ENCODE measurements at regions not wholly inside any gene's neighbourhood (a gene's known extent, or its start where the extent isn't known, plus 50 kb on each side); places are given as distances from the start of the nearest gene placed in this dataset.

DNA sequence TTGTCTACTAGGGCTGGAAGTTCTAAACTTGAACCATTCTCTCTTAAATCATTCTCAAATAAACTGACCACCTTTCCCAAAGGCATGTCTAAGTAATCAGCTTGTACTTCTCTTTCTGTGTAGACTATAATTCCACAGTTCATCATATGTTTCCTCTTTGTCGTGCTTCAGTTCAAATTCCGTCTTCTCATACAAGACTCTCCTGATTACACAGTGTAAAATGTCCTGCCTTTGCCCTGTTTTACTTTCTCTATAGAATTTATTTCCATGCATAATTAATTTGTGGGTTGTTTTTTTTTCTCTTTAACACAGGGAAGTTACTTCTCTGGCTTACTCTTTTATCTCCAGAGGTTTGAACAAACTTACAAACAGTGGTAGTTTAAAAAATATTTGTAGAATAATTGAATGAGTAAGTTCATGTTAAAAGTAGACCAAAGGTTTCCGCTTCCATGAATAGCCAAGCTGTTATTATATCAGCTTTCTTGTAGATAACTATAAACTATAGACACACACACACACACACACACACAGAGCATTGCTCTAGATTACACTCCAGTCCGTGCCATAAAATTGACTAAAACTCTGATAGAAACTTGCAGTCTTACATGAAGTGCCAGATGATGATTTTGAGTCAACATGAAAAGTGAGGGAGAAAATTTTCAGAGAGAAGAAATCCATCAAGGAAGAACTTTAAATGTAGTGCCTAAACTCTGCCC is 119.0 kb downstream of the SUCNR1 start:
- DNase-seq (ENCODE audit: low read depth in 2 of 2), result no peak

DNA sequence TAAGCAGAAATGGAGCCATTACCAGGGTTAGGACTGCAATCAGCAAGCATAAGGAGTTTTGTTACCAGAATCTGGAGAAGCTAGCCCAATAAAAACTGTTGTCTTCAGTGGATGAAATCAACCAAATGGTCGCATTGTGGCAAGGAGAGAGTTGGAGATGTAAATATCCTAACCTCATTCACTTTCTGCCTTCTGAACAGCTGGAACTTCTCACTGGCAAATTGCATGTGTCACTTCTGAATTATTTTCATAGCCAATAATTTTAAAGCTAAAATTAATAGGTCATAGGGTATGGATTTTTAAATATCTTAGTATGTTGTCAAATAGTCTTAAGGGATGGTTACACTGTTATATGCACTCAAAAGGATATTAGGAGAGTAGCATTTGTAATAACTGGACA is 121.6 kb downstream of the SUCNR1 start:
- DNase-seq (ENCODE audit: low read depth in 2 of 2), result no peak

DNA sequence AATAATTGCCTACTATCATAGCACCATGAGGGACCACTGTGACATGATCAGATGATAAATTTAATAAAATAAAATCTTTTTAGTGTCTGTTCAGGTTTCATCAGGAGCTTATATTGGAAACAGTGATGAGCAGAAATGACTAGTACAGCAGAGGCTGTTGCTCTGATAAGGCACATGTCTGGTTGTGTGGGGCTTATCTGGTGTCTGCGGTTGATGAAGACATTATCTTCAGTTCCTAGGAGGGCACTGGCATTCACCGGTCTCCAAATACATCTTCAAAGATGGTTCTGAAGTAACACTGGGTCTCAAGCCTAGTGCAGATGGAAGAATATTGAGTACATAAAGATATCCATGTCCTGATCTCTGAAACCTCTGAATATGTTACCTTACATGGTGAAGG is 125.3 kb downstream of the SUCNR1 start:
- DNase-seq (ENCODE audit: low read depth in 2 of 2), result no peak

DNA sequence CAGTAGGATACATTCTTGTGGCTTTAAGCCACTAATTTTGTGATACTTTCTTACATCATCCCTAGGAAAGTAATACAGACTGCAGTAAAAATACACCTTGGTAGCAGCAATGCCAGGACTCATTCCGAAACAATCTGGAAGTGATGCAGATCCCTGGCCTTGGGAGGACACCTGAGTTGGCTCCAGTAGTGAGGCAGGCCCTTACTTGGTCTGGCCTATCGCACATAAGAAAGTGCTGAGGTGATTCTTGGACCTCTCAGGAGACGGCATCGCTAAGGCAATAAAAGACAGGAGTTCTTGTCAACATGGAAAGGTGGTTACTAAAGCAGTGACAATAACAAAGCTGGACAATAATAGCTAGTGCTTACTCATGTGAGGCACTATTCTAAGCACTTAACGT is 126.5 kb downstream of the SUCNR1 start:
- no peak for DNase-seq (ENCODE audit: low read depth in 2 of 2)

DNA sequence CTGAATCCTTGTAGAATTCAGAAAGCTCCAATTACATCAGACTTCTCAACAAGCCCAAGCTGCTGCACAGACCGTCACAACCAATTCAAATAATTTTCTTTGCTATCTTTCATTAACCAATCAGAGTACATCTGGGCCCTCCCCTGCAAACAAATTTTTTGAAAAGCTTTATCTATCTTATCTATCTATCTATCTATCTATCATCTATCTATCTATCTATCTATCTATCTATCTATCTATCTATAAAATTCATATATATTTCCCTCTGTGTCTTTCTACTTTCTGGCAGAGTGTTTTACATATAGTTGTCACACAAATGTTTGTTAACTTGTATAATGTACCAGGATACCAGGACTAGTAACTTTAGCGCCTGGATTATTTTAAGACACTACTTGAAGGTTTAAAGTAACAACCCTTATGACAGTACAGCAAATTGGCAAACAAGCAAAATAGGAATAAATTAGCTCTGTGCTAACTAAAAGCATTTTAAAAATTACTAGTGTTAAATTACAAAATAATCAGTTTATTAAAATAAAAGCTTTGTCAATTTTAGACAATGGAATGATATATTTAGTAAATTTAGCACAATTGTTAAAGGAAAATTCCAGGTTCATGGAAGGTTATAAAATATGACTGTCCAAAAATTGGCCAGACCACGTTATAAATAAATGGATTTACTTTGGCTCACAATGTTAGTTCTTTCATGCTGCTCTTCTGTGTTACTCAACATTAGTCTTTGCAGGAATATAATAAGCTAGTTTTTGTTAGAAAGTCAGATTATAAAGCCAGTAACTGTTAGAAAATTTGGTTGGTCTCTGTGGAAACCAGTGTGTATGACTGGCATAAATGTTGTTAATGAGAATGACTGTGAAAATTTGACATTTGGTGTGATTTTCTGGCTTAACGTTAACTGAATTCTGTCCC is 138.6 kb downstream of the SUCNR1 start:
- DNase-seq (ENCODE audit: low read depth in 2 of 2), result no peak

DNA sequence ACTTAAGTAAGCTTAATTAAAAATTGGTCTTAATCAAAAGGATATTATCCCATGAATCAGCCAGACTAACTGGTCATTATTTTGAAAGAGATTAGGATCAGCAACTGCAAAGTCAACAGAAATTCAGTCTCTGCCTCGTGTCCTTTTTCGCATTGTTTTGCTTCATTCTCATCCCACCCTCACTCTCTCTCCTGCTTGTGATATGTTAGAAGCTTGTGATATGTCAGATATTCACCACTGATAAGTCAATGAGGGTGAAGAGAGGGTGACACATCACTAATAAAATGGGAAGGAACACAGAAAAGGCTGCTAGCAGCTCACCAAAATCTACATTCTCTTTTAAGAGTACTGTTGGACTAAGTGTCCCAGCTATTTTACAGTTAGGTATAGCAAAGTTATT is 146.1 kb downstream of the SUCNR1 start:
- DNase-seq (ENCODE audit: low read depth in 2 of 2), result no peak

DNA sequence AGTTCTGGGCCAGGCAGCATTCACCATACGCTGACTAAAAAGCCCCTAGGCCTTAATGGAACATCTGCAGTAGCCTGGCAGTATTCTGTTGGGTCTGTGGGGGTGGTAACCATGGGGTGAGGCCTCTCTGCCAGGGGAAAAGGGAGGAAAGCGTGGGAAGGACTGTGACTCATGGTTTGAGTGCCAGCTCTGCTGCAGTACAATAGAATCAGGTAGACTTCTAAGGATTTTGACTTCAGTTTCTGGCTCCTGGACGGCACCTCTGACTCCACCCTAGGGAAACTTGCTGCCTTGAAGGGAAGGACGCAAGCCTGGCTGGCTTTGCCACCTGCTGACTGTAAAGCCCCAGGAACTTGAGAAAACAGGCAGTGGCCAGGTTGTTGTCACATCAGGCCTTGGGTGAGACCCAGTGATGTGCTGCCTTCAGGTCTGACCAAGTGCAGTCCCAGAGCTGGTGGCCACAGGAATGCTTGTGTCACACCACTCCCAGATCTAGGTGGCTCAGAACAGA is 148.6 kb downstream of the SUCNR1 start:
- DNase-seq (ENCODE audit: low read depth in 2 of 2), result no peak

DNA sequence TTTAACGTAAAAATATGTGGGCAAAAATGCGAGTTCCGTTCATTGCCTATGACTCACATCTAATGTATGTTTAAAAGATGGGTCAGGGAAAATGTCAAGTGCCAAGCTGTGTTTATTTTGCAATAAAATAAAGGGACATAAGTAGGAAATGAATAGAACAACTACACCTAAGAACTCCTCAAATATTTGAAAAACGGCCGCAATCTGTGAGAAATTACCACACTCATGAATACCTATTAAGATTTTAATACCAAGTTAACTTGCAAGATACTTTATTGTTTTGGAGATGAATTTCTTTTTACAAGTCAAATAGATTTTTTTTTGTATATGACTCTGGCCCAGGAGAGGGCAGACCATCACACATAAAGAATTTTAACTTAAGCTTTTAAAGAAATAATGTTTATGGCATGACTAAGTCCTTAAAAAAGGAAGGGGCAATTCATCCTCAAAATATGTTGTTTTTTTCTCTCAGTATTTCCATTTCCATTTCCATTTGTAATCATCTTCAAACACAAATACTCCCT is 152.7 kb downstream of the SUCNR1 start:
- DNase-seq (ENCODE audit: low read depth in 2 of 2), result no peak

DNA sequence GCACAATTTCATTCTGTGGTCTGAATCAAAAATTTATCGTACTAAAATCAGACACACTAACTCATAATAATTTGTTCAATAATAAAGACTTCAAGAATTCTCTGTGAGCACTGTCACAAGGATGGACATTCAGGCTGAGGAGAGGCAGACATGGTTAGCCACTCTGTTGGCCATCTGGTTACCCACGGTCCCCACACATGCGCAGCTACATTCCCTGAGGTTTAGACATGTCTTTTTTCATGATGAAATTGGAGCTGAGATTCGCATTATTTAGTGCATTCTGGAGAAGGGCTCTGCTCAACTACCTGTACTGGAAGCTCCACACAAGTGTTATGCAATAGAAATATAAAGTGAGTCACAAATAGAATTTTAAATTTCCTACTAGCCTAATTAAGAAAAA is 156.9 kb downstream of the SUCNR1 start:
- no peak for DNase-seq (ENCODE audit: low read depth in 2 of 2)

DNA sequence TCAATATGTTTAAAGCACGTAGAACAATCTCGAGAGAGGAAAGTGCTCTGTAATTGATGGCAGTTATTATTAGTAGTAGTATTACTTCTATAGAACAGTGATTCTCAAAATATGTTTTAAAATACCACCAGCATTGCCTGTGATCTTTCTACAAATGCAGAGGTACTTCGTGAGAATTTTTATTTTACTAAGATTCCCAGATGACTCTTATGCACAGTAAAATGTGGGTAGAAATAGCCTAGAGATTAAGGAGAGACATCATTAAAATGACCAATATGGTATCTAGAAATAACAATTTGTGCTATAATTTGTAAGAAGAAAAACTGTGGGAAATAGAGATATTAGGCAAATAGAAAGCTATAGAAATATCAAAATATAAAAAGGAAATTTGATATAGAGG is 157.9 kb downstream of the SUCNR1 start:
- DNase-seq (ENCODE audit: low read depth in 2 of 2), result no peak

DNA sequence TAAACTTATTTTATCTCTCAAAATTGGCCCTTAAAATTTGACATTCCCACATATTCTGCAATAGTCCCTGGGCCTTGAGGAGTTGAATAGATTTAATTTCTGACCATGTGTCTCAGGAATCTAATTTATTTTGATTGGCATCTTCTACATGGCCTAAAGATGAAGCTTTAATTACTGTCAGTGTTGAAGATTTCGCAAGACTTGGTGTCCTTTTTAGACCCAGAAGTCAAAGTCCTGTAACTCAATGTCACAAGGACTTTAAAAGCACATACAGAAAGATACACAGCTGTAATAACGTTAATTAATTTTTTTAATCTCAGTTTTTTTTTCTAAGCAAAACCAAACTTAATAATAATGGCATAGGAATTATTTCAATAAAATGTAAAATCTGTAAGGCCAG is 163.9 kb downstream of the SUCNR1 start:
- DNase-seq (ENCODE audit: low read depth in 2 of 2), result no peak

DNA sequence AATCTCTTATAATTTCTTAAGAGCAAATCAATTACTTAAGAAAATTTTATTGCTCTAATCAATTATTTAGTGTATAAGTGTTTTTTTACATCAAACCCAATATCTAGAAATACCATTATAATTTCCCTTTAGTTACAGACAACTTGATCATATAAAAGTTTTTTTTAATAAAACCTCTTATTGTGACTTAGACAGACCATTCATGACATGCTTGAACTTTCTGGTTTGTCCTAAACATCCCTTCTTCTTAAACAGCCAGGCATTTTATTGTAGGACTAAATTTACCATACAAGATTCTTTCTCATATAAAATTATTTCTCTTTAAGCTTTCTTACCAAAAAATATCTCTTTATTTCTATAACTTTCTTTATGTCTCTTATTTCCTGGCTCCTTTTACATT is 164.5 kb downstream of the SUCNR1 start:
- no peak for DNase-seq (ENCODE audit: low read depth in 2 of 2)

DNA sequence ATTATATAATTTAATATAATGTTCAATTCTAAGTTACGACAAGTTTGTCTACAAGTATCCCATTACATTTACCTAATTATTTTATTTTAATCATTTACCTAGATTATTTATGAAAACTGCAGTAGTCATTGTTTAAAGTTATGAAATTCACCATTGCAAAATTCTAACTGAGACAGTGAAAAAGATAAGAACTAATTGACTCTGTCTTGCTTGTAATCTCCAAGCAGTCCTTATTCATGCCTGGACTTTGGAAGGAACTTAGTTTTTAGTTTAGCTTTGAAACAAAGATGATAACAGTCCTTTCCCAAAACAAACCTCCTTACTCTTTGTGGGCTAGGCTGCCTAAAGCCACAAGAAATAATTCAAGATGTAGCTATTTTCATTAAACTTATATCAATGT is 165.0 kb downstream of the SUCNR1 start:
- no peak for DNase-seq (ENCODE audit: low read depth in 2 of 2)

DNA sequence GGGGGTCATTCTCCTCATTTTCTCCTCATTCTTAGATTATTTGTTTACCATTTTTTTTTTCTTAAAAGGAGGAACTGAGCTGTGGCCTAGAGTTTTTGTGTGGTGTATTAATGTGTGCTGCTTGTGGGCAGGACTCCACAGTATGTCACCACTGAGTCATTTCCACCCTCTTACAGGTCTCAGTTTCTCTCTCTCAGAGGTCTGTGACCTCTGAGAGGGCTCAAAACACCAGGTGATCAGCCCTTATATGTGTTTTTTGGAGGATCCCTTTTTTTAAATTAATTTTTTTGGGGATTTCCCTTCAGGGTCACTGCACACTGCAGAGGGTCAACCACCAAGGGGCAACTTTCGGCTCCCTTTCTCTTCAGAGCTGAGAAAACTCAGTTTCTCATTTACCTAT is 166.4 kb downstream of the SUCNR1 start:
- no peak for DNase-seq (ENCODE audit: low read depth in 2 of 2)

DNA sequence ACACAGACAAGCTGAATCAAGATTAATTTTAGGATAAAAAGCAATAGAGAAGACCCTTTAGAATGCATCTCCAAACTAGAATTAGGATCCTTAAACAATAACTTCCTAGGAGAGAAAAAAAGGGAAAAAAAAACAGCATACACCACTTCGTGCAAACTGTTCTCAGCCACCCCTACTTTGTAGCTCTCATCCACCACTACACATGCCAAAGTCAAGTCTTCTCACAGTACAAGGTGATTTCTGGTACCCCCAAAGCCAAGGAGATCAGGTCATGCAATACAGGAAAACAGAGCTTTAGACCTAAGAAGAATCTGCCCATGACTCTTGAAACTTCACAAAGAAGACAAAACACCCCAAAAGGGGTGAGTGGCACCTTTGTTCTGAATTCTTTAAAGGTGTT is 166.9 kb downstream of the SUCNR1 start:
- no peak for DNase-seq (ENCODE audit: low read depth in 2 of 2)

DNA sequence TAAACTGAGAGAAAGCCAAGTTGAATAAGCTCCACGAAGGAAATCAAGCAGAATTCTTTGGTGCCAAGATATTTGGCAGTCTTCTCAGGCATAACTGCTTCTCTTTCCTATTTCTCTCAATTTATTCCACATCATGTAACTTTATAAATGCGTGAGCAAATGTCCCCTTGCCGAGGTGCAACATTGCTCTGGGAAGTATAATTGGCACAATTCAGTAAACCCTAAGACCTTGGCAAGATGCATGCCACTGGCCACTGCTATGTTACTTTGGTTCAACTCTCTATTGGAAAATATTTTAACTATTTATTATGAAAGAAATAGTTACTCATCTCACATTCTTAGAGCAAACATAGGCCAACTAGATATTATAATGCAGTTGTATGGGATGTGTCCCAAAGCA is 170.2 kb downstream of the SUCNR1 start:
- DNase-seq (ENCODE audit: low read depth in 2 of 2), result no peak

DNA sequence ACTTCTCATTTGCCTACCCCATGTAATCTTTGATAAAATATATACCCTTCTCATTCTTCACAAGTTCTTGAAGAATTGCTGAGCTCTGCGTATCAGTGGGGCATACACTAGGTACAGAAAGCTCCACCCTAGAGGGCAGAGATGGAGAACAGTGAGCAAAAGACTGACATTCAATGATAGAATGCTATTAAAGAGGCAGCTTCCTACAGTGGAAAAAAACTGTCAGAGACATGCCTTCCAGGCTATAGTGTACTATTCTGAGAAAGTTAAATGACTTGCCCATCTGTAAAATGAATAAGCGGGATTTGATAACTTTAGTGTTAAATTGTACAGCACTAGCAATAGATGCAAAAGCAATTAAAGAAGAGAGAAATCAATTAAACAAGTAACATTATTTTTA is 172.8 kb downstream of the SUCNR1 start:
- no peak for DNase-seq (ENCODE audit: low read depth in 2 of 2)

DNA sequence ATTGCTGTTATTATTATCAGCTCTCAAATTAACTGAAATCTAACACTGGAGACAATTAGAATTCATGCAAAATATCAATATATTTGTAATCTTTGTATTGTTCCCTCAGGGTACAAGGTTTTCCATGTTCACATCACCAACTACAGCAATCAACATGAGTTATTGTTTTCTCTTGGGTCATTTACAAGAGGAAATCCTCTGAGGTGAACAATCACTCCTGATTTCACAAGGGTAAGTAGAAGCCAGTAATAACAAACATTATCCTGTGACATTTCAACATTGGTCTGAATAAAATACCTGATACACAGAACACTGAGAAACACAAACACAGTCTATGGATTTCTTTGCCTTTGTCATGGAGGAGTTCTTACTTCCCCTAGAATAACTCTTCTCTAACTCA is 174.0 kb downstream of the SUCNR1 start:
- DNase-seq (ENCODE audit: low read depth in 2 of 2), result no peak

DNA sequence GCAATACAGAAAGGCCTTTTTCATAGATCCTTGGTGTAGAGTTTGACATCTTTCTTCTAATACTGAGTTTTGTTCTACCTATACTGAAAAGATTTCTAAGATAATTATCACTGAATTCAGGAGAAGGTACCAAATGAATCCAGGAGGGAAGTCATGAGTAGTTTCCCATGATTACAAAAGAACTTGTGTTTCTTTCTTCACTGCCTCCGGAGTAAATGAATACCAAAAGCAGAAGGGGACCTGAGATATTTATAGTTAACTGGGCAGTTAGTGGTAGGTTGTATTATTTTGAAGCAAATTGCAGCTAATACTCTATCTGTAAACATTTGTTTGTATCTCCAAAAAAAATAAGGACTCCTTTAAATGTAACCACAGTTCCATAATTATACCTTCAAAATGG is 175.4 kb downstream of the SUCNR1 start:
- no peak for DNase-seq (ENCODE audit: low read depth in 2 of 2)

DNA sequence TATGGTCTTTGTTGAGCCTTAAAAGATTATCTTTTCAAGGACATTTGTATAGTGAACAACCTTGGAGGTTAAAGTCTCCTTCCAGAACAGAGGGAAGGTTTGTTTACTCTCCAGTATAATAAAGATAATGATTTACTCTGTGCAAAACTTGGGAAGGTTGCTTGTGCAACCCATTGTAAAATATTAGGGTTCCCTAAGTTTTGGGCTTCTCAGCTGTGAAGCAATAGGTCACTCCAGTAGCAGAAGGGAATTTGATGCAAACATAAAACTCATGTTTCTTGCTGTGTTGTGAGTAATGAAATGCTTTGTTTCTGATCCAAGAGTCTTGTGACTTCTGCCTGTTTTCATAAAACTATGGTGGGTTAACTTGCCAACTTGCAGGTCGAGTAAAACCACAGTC is 177.5 kb downstream of the SUCNR1 start:
- no peak for DNase-seq (ENCODE audit: low read depth in 2 of 2)

DNA sequence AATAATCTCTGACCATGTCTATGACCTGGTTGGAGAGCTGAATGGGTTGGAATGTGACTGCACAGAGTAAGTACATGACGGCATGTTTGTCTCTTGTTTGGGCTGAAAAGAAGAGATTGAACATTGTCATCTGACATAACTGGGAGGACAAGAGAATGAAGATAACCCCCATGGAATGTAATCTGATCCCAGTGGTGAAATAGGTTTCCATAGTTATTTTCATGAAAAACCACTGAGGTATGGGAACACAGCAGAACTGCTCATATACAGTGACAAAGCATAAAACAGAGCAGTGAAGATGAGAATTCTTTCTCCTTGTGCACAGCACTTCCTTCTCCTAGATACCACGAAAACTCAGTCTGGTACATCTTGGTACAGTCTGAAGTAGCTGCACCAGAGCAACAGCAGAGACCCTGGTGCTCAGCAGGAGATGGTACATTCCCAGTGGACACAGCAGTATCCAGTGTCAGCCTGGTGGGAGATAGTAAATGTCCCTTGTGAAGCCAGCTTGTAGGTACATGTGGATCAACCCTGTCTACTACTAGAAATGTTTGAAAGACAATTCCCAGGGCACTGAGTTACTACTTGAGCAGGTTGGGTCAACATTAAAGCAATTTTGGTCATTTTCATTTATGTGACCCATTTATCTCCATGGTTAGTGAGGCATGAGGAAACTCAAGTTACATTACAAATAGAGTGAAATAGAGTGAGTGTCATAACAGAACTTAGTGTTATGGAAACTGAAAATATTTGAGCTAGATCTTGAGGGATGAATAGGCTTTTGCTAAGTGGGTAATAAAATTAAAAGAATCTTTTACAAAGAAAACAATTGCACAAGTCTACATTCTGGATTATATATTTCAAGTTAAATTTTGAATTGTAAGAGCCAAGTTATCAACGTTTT is 178.3 kb downstream of the SUCNR1 start:
- no peak for DNase-seq (ENCODE audit: low read depth in 2 of 2)

DNA sequence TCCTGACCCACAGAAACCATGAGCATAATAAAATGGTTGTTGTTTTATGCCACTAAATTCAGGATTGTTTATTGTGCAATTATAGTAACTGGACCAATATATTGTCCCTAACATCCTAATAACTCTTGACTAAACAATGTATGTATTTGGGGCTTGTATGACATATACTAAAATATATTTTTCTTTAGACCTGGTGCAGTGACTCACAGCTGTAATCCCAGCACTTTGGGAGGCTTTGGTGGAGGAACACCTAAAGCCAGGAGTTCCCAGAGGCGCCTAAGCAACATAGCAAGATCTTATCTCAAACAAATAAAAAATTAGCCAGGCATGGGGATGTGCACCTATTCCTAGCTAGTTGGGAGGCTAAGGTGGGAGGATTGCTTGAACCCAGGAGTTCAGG is 180.4 kb downstream of the SUCNR1 start:
- no peak for DNase-seq (ENCODE audit: low read depth in 2 of 2)
